BLaER1 (cell line): ENCODE measurements at regions not wholly inside any gene's neighbourhood (a gene's known extent, or its start where the extent isn't known, plus 50 kb on each side); places are given as distances from the start of the nearest gene placed in this dataset.

Experiments used
- H3K27ac ChIP-seq: shearing (Covaris generic); formaldehyde crosslinking; 2 replicates; pipeline ENCODE4 v1.8.1; 2022
- H3K27me3 ChIP-seq: shearing (Covaris generic); formaldehyde crosslinking; 2 replicates; pipeline ENCODE4 v1.8.1; 2022
- H3K36me3 ChIP-seq: shearing (Covaris generic); formaldehyde crosslinking; 2 replicates; pipeline ENCODE4 v1.8.1; 2022
- H3K4me1 ChIP-seq: shearing (Covaris generic); formaldehyde crosslinking; 2 replicates; pipeline ENCODE4 v1.8.1; 2022
- H3K4me2 ChIP-seq: shearing (Covaris generic); formaldehyde crosslinking; 2 replicates; pipeline ENCODE4 v1.8.1; 2022
- H3K4me3 ChIP-seq: shearing (Covaris generic); formaldehyde crosslinking; 2 replicates; pipeline ENCODE4 v1.8.1; 2022
- H3K9ac ChIP-seq: shearing (Covaris generic); formaldehyde crosslinking; 2 replicates; pipeline ENCODE4 v1.8.1; 2022
- H3K9me3 ChIP-seq: shearing (Covaris generic); formaldehyde crosslinking; 2 replicates; pipeline ENCODE4 v1.8.1; 2022
- H4K20me1 ChIP-seq: shearing (Covaris generic); formaldehyde crosslinking; 2 replicates; pipeline ENCODE4 v1.8.1; 2022
- Cebpa-rat ChIP-seq: shearing (Covaris generic); IDR thresholded peaks from 2 replicates; pipeline ENCODE4 v1.8.1; 2022

GRCh38 chr5:100430268-100431195 is 104.6 kb upstream of the FAM174A start:
- Histone ChIP-seq H3K4me1 (no peaks in the 10 kb centered on the region), H3K9me3 (peaks cover 2% of the 10 kb centered on the region), H3K27me3 (no peaks in the 10 kb centered on the region), H4K20me1 (no peaks in the 10 kb centered on the region), H3K4me3 (no peak overlapping the region), H3K4me2 (no peak overlapping the region), H3K9ac (no peak overlapping the region), H3K27ac (no peak overlapping the region), H3K36me3 (no peaks in the 10 kb centered on the region)
- TF ChIP-seq Cebpa-rat, result no peak

DNA sequence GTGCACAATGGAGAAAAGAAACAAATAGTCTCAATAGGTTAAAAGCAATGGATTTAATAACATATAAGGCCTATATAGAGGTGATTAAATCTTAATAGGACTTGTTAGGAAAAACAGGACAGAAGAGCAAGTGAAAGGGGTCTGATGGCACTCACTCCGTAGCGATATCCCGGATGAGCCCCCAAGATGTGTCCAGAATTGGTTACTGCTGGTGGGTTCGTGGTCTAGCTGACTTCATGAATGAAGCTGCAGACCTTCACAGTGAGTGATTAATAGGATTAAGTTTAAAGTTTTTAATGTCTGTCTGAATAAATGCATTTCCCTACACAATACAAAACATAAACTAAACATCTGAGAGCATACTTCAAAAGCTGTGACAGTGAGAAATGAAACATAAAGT is 110.4 kb upstream of the FAM174A start:
- Histone ChIP-seq H3K9ac (no peak overlapping the region), H3K27ac (no peak overlapping the region), H3K4me3 (no peak overlapping the region), H3K27me3 (no peaks in the 10 kb centered on the region), H3K9me3 (peaks cover 22% of the 10 kb centered on the region), H3K4me1 (no peaks in the 10 kb centered on the region), H4K20me1 (no peaks in the 10 kb centered on the region), H3K4me2 (no peak overlapping the region), H3K36me3 (no peaks in the 10 kb centered on the region)
- no peak for TF ChIP-seq Cebpa-rat

GRCh38 chr5:100424017-100424416 is 111.2 kb upstream of the FAM174A start:
- H3K4me2 ChIP-seq, result no peak overlapping the region
- TF ChIP-seq Cebpa-rat, result no peak
- no peak overlapping the region for H3K27ac ChIP-seq

GRCh38 chr5:100423330-100423729 is 111.8 kb upstream of the FAM174A start:
- H3K9me3 ChIP-seq, result peaks cover 22% of the 10 kb centered on the region
- no peaks in the 10 kb centered on the region for H3K36me3 ChIP-seq
- TF ChIP-seq Cebpa-rat, result no peak
- H3K27ac ChIP-seq, result no peak overlapping the region
- no peak overlapping the region for H3K4me3 ChIP-seq
- no peak overlapping the region for H3K9ac ChIP-seq
- H4K20me1 ChIP-seq, result no peaks in the 10 kb centered on the region
- H3K27me3 ChIP-seq, result no peaks in the 10 kb centered on the region
- H3K4me1 ChIP-seq, result no peaks in the 10 kb centered on the region
- no peak overlapping the region for H3K4me2 ChIP-seq

More at GRCh38 chr5:100424017-100424416, 111.2 kb upstream of the FAM174A start:
- Histone ChIP-seq H3K9ac (no peak overlapping the region), H3K4me1 (no peaks in the 10 kb centered on the region), H3K9me3 (peaks cover 22% of the 10 kb centered on the region), H3K36me3 (no peaks in the 10 kb centered on the region), H4K20me1 (no peaks in the 10 kb centered on the region), H3K27me3 (no peaks in the 10 kb centered on the region), H3K4me3 (no peak overlapping the region)

GRCh38 chr5:100421360-100421759 is 113.8 kb upstream of the FAM174A start:
- H3K9me3 ChIP-seq, result peaks cover 22% of the 10 kb centered on the region
- H3K36me3 ChIP-seq, result no peaks in the 10 kb centered on the region
- H4K20me1 ChIP-seq, result no peaks in the 10 kb centered on the region
- no peak for TF ChIP-seq Cebpa-rat
- no peaks in the 10 kb centered on the region for H3K27me3 ChIP-seq
- no peak overlapping the region for H3K9ac ChIP-seq
- H3K4me3 ChIP-seq, result no peak overlapping the region
- no peak overlapping the region for H3K27ac ChIP-seq
- H3K4me2 ChIP-seq, result no peak overlapping the region
- no peaks in the 10 kb centered on the region for H3K4me1 ChIP-seq

GRCh38 chr5:100418231-100418630 is 116.9 kb upstream of the FAM174A start:
- H3K4me2 ChIP-seq, result no peak overlapping the region
- H3K27me3 ChIP-seq, result no peaks in the 10 kb centered on the region
- no peaks in the 10 kb centered on the region for H4K20me1 ChIP-seq
- H3K9me3 ChIP-seq, result peaks cover under 1% of the 10 kb centered on the region
- H3K27ac ChIP-seq, result no peak overlapping the region
- no peaks in the 10 kb centered on the region for H3K4me1 ChIP-seq
- H3K9ac ChIP-seq, result no peak overlapping the region
- no peak overlapping the region for H3K4me3 ChIP-seq
- no peaks in the 10 kb centered on the region for H3K36me3 ChIP-seq
- TF ChIP-seq Cebpa-rat, result no peak

- H4K20me1 ChIP-seq, result no peaks in the 10 kb centered on the region
- no peak overlapping the region for H3K4me3 ChIP-seq
- H3K4me2 ChIP-seq, result no peak overlapping the region
- no peak for TF ChIP-seq Cebpa-rat
- H3K27ac ChIP-seq, result no peak overlapping the region
- no peaks in the 10 kb centered on the region for H3K4me1 ChIP-seq
- H3K36me3 ChIP-seq, result no peaks in the 10 kb centered on the region
- no peaks in the 10 kb centered on the region for H3K27me3 ChIP-seq
- no peak overlapping the region for H3K9ac ChIP-seq
- no peaks in the 10 kb centered on the region for H3K9me3 ChIP-seq
Measured at GRCh38 chr5:100409660-100410151, 125.5 kb upstream of the FAM174A start.

GRCh38 chr5:100407053-100407452 is 128.1 kb upstream of the FAM174A start:
- Histone ChIP-seq H3K36me3 (no peaks in the 10 kb centered on the region), H3K9ac (no peak overlapping the region), H3K27me3 (no peaks in the 10 kb centered on the region), H3K27ac (no peak overlapping the region), H3K4me3 (no peak overlapping the region), H4K20me1 (no peaks in the 10 kb centered on the region), H3K4me1 (no peaks in the 10 kb centered on the region), H3K9me3 (no peaks in the 10 kb centered on the region), H3K4me2 (no peak overlapping the region)
- no peak for TF ChIP-seq Cebpa-rat

DNA sequence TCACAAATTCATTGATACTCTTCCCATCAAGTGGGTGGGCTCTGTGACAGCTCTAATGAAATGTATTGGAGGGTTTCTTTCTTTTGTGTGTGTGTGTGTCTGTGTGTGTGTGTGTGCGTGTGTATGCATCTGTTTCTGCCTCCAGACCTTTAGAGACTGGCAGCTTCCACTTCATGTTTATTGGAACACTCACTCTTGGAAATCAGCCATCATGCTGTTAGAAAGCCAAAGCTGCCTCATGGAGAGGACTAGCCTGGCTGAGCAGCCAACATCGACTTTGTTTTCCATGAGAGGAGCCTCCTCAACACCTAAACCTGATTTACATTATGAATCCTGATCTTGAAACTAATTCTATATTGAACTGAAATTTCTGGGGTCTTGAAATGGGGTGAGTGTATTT is 128.5 kb upstream of the FAM174A start:
- H3K9ac ChIP-seq, result no peak overlapping the region
- no peaks in the 10 kb centered on the region for H3K4me1 ChIP-seq
- H3K9me3 ChIP-seq, result no peaks in the 10 kb centered on the region
- no peak overlapping the region for H3K27ac ChIP-seq
- H4K20me1 ChIP-seq, result no peaks in the 10 kb centered on the region
- no peaks in the 10 kb centered on the region for H3K27me3 ChIP-seq
- TF ChIP-seq Cebpa-rat, result no peak
- no peak overlapping the region for H3K4me2 ChIP-seq
- H3K36me3 ChIP-seq, result no peaks in the 10 kb centered on the region
- no peak overlapping the region for H3K4me3 ChIP-seq

DNA sequence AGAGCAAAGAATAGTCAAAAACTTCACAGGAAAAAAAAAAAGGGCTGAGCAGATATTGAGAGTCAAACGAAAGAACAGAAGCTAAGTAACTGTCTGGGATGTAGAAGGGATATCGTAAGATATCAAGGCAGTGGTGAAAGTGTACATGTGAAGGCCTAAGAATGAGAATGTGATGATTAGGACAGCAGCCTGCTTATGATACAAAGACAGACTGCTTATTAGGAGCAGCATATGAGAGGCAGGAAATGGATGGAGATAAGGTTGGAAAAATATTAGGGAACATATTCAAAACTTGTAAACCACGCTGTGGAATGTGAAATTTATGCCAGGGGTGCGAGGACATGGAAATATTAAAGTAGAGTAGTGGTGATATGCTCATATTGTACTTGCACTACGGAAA is 133.1 kb upstream of the FAM174A start:
- no peaks in the 10 kb centered on the region for H4K20me1 ChIP-seq
- no peak overlapping the region for H3K4me2 ChIP-seq
- H3K4me3 ChIP-seq, result no peak overlapping the region
- H3K9ac ChIP-seq, result no peak overlapping the region
- H3K4me1 ChIP-seq, result no peaks in the 10 kb centered on the region
- no peaks in the 10 kb centered on the region for H3K9me3 ChIP-seq
- TF ChIP-seq Cebpa-rat, result no peak
- H3K27me3 ChIP-seq, result no peaks in the 10 kb centered on the region
- no peaks in the 10 kb centered on the region for H3K36me3 ChIP-seq
- no peak overlapping the region for H3K27ac ChIP-seq
